ENCODE measurements at regions not wholly inside any gene's neighbourhood (a gene's known extent, or its start where the extent isn't known, plus 50 kb on each side); places are given as distances from the start of the nearest gene placed in this dataset.
"Not testable (repeated sequence)": the region's sequence is repeated elsewhere in the genome, so short reads cannot be mapped to it uniquely, and the experiment has no call there.

GRCh38 chr12:46491548-46491947, 119.0 kb upstream of the SLC38A2 start:
- DNase-seq (ENCODE audit: low read depth), result no peak

- no peak for DNase-seq (ENCODE audit: low read depth)
These were observed 118.1 kb upstream of the SLC38A2 start for GRCh38 chr12:46490635-46491034.

GRCh38 chr12:46489951-46490388, 117.4 kb upstream of the SLC38A2 start:
- DNase-seq (ENCODE audit: low read depth), result no peak

GRCh38 chr12:46487567-46488131, 115.1 kb upstream of the SLC38A2 start:
- DNase-seq (ENCODE audit: low read depth), result no peak

GRCh38 chr12:46486588-46486987, 114.0 kb upstream of the SLC38A2 start:
- no peak for DNase-seq (ENCODE audit: low read depth)

GRCh38 chr12:46485853-46486252, 113.3 kb upstream of the SLC38A2 start:
- no peak for DNase-seq (ENCODE audit: low read depth)

- DNase-seq (ENCODE audit: low read depth), result no peak
These were observed 112.0 kb upstream of the SLC38A2 start for GRCh38 chr12:46484396-46485061.

- DNase-seq (ENCODE audit: low read depth), result no peak
These were observed 111.2 kb upstream of the SLC38A2 start for GRCh38 chr12:46483572-46484395.

- DNase-seq (ENCODE audit: low read depth), result no peak
These were observed 108.2 kb upstream of the SLC38A2 start for GRCh38 chr12:46480724-46481123.

- no peak for DNase-seq (ENCODE audit: low read depth)
These were observed 107.7 kb upstream of the SLC38A2 start for GRCh38 chr12:46480316-46480715.

- no peak for DNase-seq (ENCODE audit: low read depth)
These were observed 105.5 kb upstream of the SLC38A2 start for GRCh38 chr12:46478123-46478522.

- no peak for DNase-seq (ENCODE audit: low read depth)
These were observed 105.0 kb upstream of the SLC38A2 start for GRCh38 chr12:46477541-46477940.

GRCh38 chr12:46475972-46476645, 103.5 kb upstream of the SLC38A2 start:
- no peak for DNase-seq (ENCODE audit: low read depth)

- not testable (repeated sequence) for DNase-seq (ENCODE audit: low read depth)
These were observed 101.8 kb upstream of the SLC38A2 start for GRCh38 chr12:46474385-46474784.

- no peak for DNase-seq (ENCODE audit: low read depth)
These were observed 101.2 kb upstream of the SLC38A2 start for GRCh38 chr12:46473634-46474329.

- no peak for DNase-seq (ENCODE audit: low read depth)
These were observed 100.5 kb upstream of the SLC38A2 start for GRCh38 chr12:46472893-46473633.

GRCh38 chr12:46472144-46472705, 99.7 kb upstream of the SLC38A2 start:
- DNase-seq (ENCODE audit: low read depth), result no peak

- DNase-seq (ENCODE audit: low read depth), result no peak
These were observed 98.8 kb upstream of the SLC38A2 start for GRCh38 chr12:46471404-46471803.

GRCh38 chr12:46470975-46471374, 98.4 kb upstream of the SLC38A2 start:
- DNase-seq (ENCODE audit: low read depth), result no peak

- no peak for DNase-seq (ENCODE audit: low read depth)
These were observed 97.6 kb upstream of the SLC38A2 start for GRCh38 chr12:46470036-46470627.

All from activated T-cell treated with anti-CD3 and anti-CD28 coated beads for 1 hour (primary cell).